GM13977 (cell line): ENCODE measurements at regions not wholly inside any gene's neighbourhood (a gene's known extent, or its start where the extent isn't known, plus 50 kb on each side); places are given as distances from the start of the nearest gene placed in this dataset.
"Not testable (repeated sequence)": the region's sequence is repeated elsewhere in the genome, so short reads cannot be mapped to it uniquely, and the experiment has no call there.

Experiments
- DNase-seq: peaks from one replicate; pipeline ENCODE4 v3.0.0; 2012; ENCODE audit warnings: low spot score
- CTCF ChIP-seq: IDR thresholded peaks from 2 replicates; pipeline ENCODE4 v1.5.1; 2012; ENCODE audit warnings: mild to moderate bottlenecking, control low read depth; ENCODE audit not compliant: insufficient read depth; ENCODE audit errors: extremely low read depth, missing control alignments
- in situ Hi-C: fragments of 300-500 bp; cut with MboI; formaldehyde crosslinking; loops from one replicate; pipeline ENCODE4 v1.12.0; 2022; ENCODE audit warnings: low sequenced_read_pairs, low pct_unique_long_range_greater_than_20kb, mixed read lengths, inconsistent platforms; ENCODE audit not compliant: unreplicated experiment

DNA sequence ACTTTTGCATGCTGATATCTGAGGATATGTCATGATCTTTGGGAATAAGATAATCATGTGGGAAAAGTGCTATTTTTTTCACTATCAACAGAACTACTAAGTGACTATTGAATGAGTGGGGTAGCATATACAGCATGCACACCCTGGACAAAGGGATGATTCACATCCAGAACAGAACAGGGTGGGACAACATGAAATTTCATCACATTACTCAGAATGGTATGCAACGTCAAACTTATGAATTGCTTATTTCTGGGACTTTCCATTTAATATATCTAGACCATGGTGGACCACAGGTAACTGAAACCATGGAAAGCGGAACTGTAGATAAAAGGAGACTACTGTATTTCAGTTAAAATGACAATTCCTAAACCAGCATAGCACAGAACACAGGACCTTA is 370.0 kb downstream of the HINT1 start:
- DNase-seq = no peak
- in situ Hi-C loops = no loop called here

DNA sequence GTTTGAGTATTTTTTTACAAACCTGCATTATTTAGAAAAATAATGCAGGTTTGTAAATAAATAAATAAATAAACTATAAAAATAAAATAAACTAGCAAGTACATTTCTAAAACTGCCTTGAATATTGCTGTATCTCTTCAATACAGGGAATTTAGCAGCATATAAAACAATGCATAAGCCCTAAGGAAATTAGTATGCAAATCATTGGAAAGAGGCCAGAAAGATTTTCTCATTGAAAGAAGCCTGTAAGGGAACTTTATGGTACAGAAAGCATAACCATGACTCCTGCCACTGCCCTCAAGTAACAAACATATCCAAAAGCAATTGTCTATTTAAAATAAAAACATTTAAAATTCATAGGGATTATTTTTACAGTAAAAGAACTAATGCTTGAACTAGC is 387.3 kb downstream of the HINT1 start:
- no peak for DNase-seq
- TF ChIP-seq CTCF = no peak
- in situ Hi-C loops = no loop called here

More for the DNA sequence above, 370.0 kb downstream of the HINT1 start:
- no peak for TF ChIP-seq CTCF

DNA sequence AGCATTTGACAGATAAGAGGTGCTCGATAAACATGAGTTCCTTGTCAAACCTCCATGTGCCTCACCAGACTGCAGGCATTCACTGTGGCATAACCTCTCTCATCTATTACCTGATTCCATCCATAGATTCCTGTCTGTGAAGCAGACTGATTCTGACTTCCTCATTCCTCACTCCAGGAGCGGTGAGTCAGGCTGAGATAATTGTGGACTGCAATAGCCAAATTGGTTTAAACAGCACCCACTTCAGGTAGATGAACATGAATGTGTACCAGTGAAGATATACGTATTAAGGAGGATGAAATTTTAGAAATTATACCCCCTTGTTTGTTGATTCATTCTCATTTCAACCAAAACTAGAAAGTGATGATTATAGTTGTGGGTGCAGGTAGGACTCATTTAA is 391.2 kb downstream of the HINT1 start:
- no peak for TF ChIP-seq CTCF
- DNase-seq = no peak
- in situ Hi-C loops = no loop called here

- no peak for DNase-seq
- in situ Hi-C loops = no loop called here
- no peak for TF ChIP-seq CTCF
Measured at GRCh38 chr5:130762031-130762430, 403.0 kb downstream of the HINT1 start.

DNA sequence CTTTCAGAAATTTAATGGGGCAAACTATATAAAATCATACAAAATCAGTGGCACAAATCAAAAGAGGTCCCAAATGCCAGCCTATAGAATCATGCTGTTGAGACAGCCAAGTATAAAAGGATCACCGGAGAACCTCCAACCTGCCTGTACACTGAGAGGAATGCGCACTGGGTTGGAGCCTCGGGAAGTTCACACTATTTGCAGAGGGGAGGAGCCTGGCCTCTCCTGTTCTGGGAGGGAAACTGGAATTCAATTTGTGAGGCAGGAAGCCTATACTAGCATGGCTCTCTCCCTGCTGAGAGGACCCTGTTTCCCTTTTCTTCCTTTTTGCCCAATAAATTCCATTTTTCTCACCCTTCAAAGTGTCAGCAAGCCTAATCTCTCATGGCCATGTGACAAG is 406.0 kb downstream of the HINT1 start:
- no peak for DNase-seq
- in situ Hi-C loops = no loop called here
- no peak for TF ChIP-seq CTCF

GRCh38 chr5:130747556-130747955 is 417.5 kb downstream of the HINT1 start:
- no peak for DNase-seq
- in situ Hi-C loops = no loop called here
- no peak for TF ChIP-seq CTCF

GRCh38 chr5:130746641-130747040 is 418.4 kb downstream of the HINT1 start:
- in situ Hi-C loops, DNase-seq: not testable (repeated sequence)

GRCh38 chr5:130743092-130743491 is 422.0 kb downstream of the HINT1 start:
- TF ChIP-seq CTCF = no peak
- in situ Hi-C loops = no loop called here

More at GRCh38 chr5:130743092-130743491, 422.0 kb downstream of the HINT1 start:
- no peak for DNase-seq
